Liver (tissue), 8 donors: ENCODE measurements at regions not wholly inside any gene's neighbourhood (a gene's known extent, or its start where the extent isn't known, plus 50 kb on each side); places are given as distances from the start of the nearest gene placed in this dataset.

ENCODE experiments used
- DNase-seq: peaks from one replicate; pipeline ENCODE4 v3.0.0-alpha.2; 2017; ENCODE audit warnings: low spot score
- H3K27ac ChIP-seq, 2 donors: one replicate each; pipeline ENCODE4 v1.7.0; 2013; ENCODE audit warnings: inconsistent platforms in 2 of 2, low read length in 2 of 2, control low read depth in 1 of 2, low read depth in 1 of 2, mild to moderate bottlenecking in 1 of 2
- H3K27me3 ChIP-seq, 4 donors: one replicate each; pipeline versions ENCODE4 v1.6.1 to v1.7.0; 2013; ENCODE audit warnings: low read length in 3 of 4, inconsistent platforms in 1 of 4, mild to moderate bottlenecking in 1 of 4, moderate library complexity in 1 of 4; ENCODE audit not compliant: control insufficient read depth in 4 of 4, insufficient read depth in 4 of 4
- H3K36me3 ChIP-seq, 4 donors: one replicate each; pipeline versions ENCODE4 v1.6.1 to v1.7.0; 2013; ENCODE audit warnings: low read length in 3 of 4, mild to moderate bottlenecking in 3 of 4, low read depth in 1 of 4, moderate library complexity in 1 of 4; ENCODE audit not compliant: control insufficient read depth in 4 of 4, insufficient read depth in 3 of 4
- H3K4me1 ChIP-seq, 4 donors: one replicate each; pipeline versions ENCODE4 v1.6.1 to v1.7.0; 2013; ENCODE audit warnings: low read length in 3 of 4, mild to moderate bottlenecking in 3 of 4, moderate library complexity in 1 of 4; ENCODE audit not compliant: control insufficient read depth in 4 of 4, insufficient read depth in 4 of 4
- H3K4me3 ChIP-seq, 3 donors: one replicate each; pipeline versions ENCODE4 v1.6.1 to v1.7.0; 2013; ENCODE audit warnings: low read length in 3 of 3, control low read depth in 1 of 3, low read depth in 1 of 3, mild to moderate bottlenecking in 1 of 3
- H3K9ac ChIP-seq, 2 donors: one replicate each; pipeline ENCODE4 v1.7.0; 2013; ENCODE audit warnings: low read length in 2 of 2, mild to moderate bottlenecking in 2 of 2, moderate library complexity in 2 of 2, control low read depth in 1 of 2, low read depth in 1 of 2
- H3K9me3 ChIP-seq, 4 donors: one replicate each; pipeline versions ENCODE4 v1.6.1 to v1.7.0; 2013; ENCODE audit warnings: low read length in 3 of 4; ENCODE audit not compliant: control insufficient read depth in 4 of 4
- ATF3 ChIP-seq: IDR thresholded peaks from 2 replicates; pipeline ENCODE4 v1.6.1; 2016; ENCODE audit warnings: antibody characterized with exemption
- EGR1 ChIP-seq, 2 donors: IDR thresholded peaks; 2 replicates each; pipeline ENCODE4 v1.6.1; 2016 to 2018; ENCODE audit warnings: antibody characterized with exemption in 2 of 2, low read depth in 2 of 2
- FOXA1 ChIP-seq: IDR thresholded peaks from 2 replicates; pipeline ENCODE4 v1.6.1; 2016; ENCODE audit warnings: antibody characterized with exemption
- GABPA ChIP-seq, 2 donors: IDR thresholded peaks in 1 of 2; conservative IDR thresholded peaks in 1 of 2; 2 replicates each; pipeline ENCODE4 v1.6.1; 2016; ENCODE audit warnings: antibody characterized with exemption in 2 of 2, mild to moderate bottlenecking in 1 of 2, moderate library complexity in 1 of 2
- HNF4A ChIP-seq, 2 donors: conservative IDR thresholded peaks; 2 replicates each; pipeline ENCODE4 v1.6.1; 2016; ENCODE audit warnings: antibody characterized with exemption in 2 of 2, mild to moderate bottlenecking in 2 of 2
- HNF4G ChIP-seq: IDR thresholded peaks from 2 replicates; pipeline ENCODE4 v1.6.1; 2016; ENCODE audit warnings: antibody characterized with exemption
- JUND ChIP-seq, 2 donors: IDR thresholded peaks; 2 replicates each; pipeline ENCODE4 v1.6.1; 2016; ENCODE audit warnings: antibody characterized with exemption in 2 of 2
- NR2F2 ChIP-seq: IDR thresholded peaks from 2 replicates; pipeline ENCODE4 v1.6.1; 2016; ENCODE audit warnings: antibody characterized with exemption
- RAD21 ChIP-seq, 2 donors: IDR thresholded peaks; 2 replicates each; pipeline ENCODE4 v1.6.1; 2016; ENCODE audit warnings: antibody characterized with exemption in 2 of 2, mild to moderate bottlenecking in 2 of 2
- REST ChIP-seq: IDR thresholded peaks from 2 replicates; pipeline ENCODE4 v1.6.1; 2016; ENCODE audit warnings: antibody characterized with exemption, mild to moderate bottlenecking
- RXRA ChIP-seq, 2 donors: IDR thresholded peaks; 2 replicates each; pipeline ENCODE4 v1.6.1; 2017 to 2018; ENCODE audit warnings: antibody characterized with exemption in 2 of 2, mild to moderate bottlenecking in 1 of 2
- SP1 ChIP-seq: IDR thresholded peaks from 2 replicates; pipeline ENCODE4 v1.6.1; 2018; ENCODE audit warnings: antibody characterized with exemption, mild to moderate bottlenecking
- TAF1 ChIP-seq: conservative IDR thresholded peaks from 2 replicates; pipeline ENCODE4 v1.6.1; 2016; ENCODE audit warnings: antibody characterized with exemption, mild to moderate bottlenecking
- YY1 ChIP-seq: IDR thresholded peaks from 2 replicates; pipeline ENCODE4 v1.6.1; 2016; ENCODE audit warnings: antibody characterized with exemption, mild to moderate bottlenecking
- ZBTB33 ChIP-seq: IDR thresholded peaks from 2 replicates; pipeline ENCODE4 v1.6.1; 2016; ENCODE audit warnings: antibody characterized with exemption
- WGBS: extraction: QIAGEN DNeasy Blood & Tissue Kit; methylation state at CpG from one replicate; pipeline ENCODE4 v1.1.7; 2013; 5-methylcytosine and 5-hydroxymethylcytosine counted together
- TF ChIP-seq, protein P1 (sequence below): fragments of 150-350 bp; IDR thresholded peaks from 2 replicates; pipeline ENCODE4 v1.5.1; 2017; ENCODE audit warnings: improper control_type of control experiment, low read depth, low read length; ENCODE audit not compliant: missing input control
- TF ChIP-seq, protein P2 (sequence below): IDR thresholded peaks from 2 replicates; pipeline ENCODE4 v1.6.1; 2016; ENCODE audit warnings: antibody characterized with exemption
- donor health status: healthy.
- donor health status: healthy.
- donor health status: healthy.
- donor health status: healthy.
- donor health status: healthy.

GRCh38 chr6:114827135-114827534 is 484.3 kb upstream of the HS3ST5 start:
- Histone ChIP-seq H3K27me3 (no peaks in the 10 kb centered on the region), H3K4me1 (no peaks in the 10 kb centered on the region), H3K9ac (no peak overlapping the region), H3K27ac (no peak overlapping the region), H3K9me3 (no peaks in the 10 kb centered on the region), H3K36me3 (no peaks in the 10 kb centered on the region), H3K4me3 (no peak overlapping the region)
- DNase-seq = no peak
- 73% methylated on average over 1 of the region's 1 CpG for WGBS
- TF ChIP-seq NR2F2 (no peak), TAF1 (no peak), ATF3 (no peak), EGR1 (IDR thresholded peaks at IDR 0.05; ENCODE audit: low read depth in 2 of 2) (no peak), HNF4G (no peak), REST (no peak), YY1 (no peak), HNF4A (conservative IDR thresholded peaks at IDR 0.05) (no peak), ZBTB33 (no peak), JUND (IDR thresholded peaks at IDR 0.05) (no peak), SP1 (no peak), GABPA (IDR thresholded peaks at IDR 0.05 in 1 of 2, conservative IDR thresholded peaks at IDR 0.05 in 1 of 2) (no peak), FOXA1 (no peak), RXRA (IDR thresholded peaks at IDR 0.05) (no peak), RAD21 (IDR thresholded peaks at IDR 0.05) (no peak)
- TF ChIP-seq, protein P1, sequence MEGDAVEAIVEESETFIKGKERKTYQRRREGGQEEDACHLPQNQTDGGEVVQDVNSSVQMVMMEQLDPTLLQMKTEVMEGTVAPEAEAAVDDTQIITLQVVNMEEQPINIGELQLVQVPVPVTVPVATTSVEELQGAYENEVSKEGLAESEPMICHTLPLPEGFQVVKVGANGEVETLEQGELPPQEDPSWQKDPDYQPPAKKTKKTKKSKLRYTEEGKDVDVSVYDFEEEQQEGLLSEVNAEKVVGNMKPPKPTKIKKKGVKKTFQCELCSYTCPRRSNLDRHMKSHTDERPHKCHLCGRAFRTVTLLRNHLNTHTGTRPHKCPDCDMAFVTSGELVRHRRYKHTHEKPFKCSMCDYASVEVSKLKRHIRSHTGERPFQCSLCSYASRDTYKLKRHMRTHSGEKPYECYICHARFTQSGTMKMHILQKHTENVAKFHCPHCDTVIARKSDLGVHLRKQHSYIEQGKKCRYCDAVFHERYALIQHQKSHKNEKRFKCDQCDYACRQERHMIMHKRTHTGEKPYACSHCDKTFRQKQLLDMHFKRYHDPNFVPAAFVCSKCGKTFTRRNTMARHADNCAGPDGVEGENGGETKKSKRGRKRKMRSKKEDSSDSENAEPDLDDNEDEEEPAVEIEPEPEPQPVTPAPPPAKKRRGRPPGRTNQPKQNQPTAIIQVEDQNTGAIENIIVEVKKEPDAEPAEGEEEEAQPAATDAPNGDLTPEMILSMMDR = no peak

DNA sequence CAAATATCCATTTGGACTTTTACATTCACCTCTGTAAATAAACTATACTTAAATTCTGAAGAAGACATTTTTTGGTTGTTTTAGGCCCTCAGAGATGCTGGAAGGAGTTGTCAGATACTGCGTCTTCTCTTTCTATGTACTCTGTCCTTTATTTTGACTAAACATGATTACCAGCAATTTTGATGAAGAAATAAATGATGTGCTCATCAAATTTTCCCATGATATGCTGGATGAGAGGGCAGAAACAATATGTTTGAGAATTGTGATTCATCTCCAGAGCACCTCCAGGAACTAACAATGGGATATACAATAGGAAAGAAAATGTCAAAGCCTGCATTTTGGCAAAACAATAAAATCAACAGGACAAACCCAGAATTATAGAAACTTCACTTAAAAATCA is 481.6 kb upstream of the HS3ST5 start:
- 88% methylated on average over 1 of the region's 1 CpG for WGBS
- no peak overlapping the region for H3K9ac ChIP-seq
- TF ChIP-seq GABPA (IDR thresholded peaks at IDR 0.05 in 1 of 2, conservative IDR thresholded peaks at IDR 0.05 in 1 of 2) (no peak), SP1 (no peak), HNF4G (no peak), NR2F2 (no peak), YY1 (no peak), FOXA1 (no peak)
- TF ChIP-seq, protein P2, sequence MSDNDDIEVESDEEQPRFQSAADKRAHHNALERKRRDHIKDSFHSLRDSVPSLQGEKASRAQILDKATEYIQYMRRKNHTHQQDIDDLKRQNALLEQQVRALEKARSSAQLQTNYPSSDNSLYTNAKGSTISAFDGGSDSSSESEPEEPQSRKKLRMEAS = no peak

More for the DNA sequence above, 481.6 kb upstream of the HS3ST5 start:
- Histone ChIP-seq H3K9me3 (no peaks in the 10 kb centered on the region), H3K36me3 (no peaks in the 10 kb centered on the region), H3K4me1 (no peaks in the 10 kb centered on the region), H3K4me3 (no peak overlapping the region), H3K27ac (no peak overlapping the region), H3K27me3 (no peaks in the 10 kb centered on the region)
- no peak for DNase-seq
